ENCODE measurements at regions not wholly inside any gene's neighbourhood (a gene's known extent, or its start where the extent isn't known, plus 50 kb on each side); places are given as distances from the start of the nearest gene placed in this dataset.

GRCh38 chr13:65454403-65454802 lies 1775.7 kb downstream of the PCDH9 start:
- no peak for DNase-seq (ENCODE audit: low read depth, low spot score)
- ChIA-PET CTCF (no interaction called here), POLR2A (no interaction called here)

DNA sequence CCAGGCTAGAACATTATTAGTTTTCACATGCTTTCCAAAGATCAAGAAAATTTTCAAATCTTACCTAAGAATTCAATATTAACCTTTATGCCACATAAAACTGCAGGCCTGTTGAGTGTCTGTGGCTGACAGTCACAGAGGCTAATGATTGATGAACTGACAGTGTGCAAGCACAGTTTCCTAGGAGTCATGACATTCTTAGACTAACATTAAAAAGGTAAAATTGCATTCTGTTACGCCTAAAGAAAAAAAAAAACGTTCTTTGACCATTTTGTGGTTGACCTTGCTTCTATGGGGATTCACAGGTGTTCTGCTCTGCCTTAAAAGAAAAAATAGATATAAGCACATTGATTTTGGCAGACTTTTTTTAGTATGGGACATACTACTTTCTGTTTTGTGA lies 1776.2 kb downstream of the PCDH9 start:
- Histone ChIP-seq H3K27ac (ENCODE audit: low read depth, low read length) (no peak overlapping the region), H3K27me3 (ENCODE audit: control insufficient read depth, insufficient read depth, low read length) (no peaks in the 10 kb centered on the region), H3K4me3 (ENCODE audit: low read depth, low read length) (no peak overlapping the region), H3K9me3 (ENCODE audit: control insufficient read depth, insufficient read depth, low read length) (no peaks in the 10 kb centered on the region)
- ChIA-PET POLR2A (no interaction called here), CTCF (no interaction called here)
- TF ChIP-seq, protein P1, sequence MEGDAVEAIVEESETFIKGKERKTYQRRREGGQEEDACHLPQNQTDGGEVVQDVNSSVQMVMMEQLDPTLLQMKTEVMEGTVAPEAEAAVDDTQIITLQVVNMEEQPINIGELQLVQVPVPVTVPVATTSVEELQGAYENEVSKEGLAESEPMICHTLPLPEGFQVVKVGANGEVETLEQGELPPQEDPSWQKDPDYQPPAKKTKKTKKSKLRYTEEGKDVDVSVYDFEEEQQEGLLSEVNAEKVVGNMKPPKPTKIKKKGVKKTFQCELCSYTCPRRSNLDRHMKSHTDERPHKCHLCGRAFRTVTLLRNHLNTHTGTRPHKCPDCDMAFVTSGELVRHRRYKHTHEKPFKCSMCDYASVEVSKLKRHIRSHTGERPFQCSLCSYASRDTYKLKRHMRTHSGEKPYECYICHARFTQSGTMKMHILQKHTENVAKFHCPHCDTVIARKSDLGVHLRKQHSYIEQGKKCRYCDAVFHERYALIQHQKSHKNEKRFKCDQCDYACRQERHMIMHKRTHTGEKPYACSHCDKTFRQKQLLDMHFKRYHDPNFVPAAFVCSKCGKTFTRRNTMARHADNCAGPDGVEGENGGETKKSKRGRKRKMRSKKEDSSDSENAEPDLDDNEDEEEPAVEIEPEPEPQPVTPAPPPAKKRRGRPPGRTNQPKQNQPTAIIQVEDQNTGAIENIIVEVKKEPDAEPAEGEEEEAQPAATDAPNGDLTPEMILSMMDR (IDR thresholded peaks at IDR 0.05; ENCODE audit: low read depth, low read length) = no peak
- DNase-seq (ENCODE audit: low read depth, low spot score) = no peak

More at GRCh38 chr13:65454403-65454802, 1775.7 kb downstream of the PCDH9 start:
- TF ChIP-seq, protein P1 (IDR thresholded peaks at IDR 0.05; ENCODE audit: low read depth, low read length) = no peak
- H3K9me3 ChIP-seq (ENCODE audit: control insufficient read depth, insufficient read depth, low read length) = no peaks in the 10 kb centered on the region
- H3K4me3 ChIP-seq (ENCODE audit: low read depth, low read length) = no peak overlapping the region
- no peak overlapping the region for H3K27ac ChIP-seq (ENCODE audit: low read depth, low read length)
- no peaks in the 10 kb centered on the region for H3K27me3 ChIP-seq (ENCODE audit: control insufficient read depth, insufficient read depth, low read length)

- ChIA-PET CTCF (no interaction called here), POLR2A (no interaction called here)
- TF ChIP-seq, protein P1 (IDR thresholded peaks at IDR 0.05; ENCODE audit: low read depth, low read length) = no peak
- no peaks in the 10 kb centered on the region for H3K9me3 ChIP-seq (ENCODE audit: control insufficient read depth, insufficient read depth, low read length)
- H3K27ac ChIP-seq (ENCODE audit: low read depth, low read length) = no peak overlapping the region
- no peak for DNase-seq (ENCODE audit: low read depth, low spot score)
- H3K27me3 ChIP-seq (ENCODE audit: control insufficient read depth, insufficient read depth, low read length) = no peaks in the 10 kb centered on the region
- H3K4me3 ChIP-seq (ENCODE audit: low read depth, low read length) = no peak overlapping the region
These were observed 1784.8 kb downstream of the PCDH9 start for GRCh38 chr13:65445340-65445739.

DNA sequence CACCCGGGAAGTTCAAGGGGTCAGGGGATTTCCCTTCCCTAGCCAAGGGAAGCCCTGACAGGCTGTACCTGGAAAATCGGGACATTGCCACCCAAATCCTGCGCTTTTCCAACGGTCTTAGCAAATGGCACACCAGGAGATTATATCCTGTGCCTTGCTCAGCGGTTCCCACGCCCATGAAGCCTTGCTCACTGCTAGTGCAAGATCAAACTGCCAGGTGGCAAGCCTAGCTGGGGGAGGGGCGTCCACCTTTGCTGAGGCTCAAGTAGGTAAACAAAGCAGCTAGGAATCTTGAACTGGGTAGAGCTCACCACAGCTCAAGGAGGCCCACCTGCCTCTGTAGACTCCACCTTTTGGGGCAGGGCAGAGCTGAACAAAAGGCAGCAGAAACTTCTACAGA lies 1794.5 kb downstream of the PCDH9 start:
- CTCF ChIA-PET = no interaction called here
- H3K9me3 ChIP-seq (ENCODE audit: control insufficient read depth, insufficient read depth, low read length) = peaks cover 8% of the 10 kb centered on the region; the same call in 1 of the 2 replicates
- POLR2A ChIA-PET = no interaction called here
- H3K4me3 ChIP-seq (ENCODE audit: low read depth, low read length) = no peak overlapping the region
- TF ChIP-seq, protein P1 (IDR thresholded peaks at IDR 0.05; ENCODE audit: low read depth, low read length) = no peak
- DNase-seq (ENCODE audit: low read depth, low spot score) = no peak
- H3K27me3 ChIP-seq (ENCODE audit: control insufficient read depth, insufficient read depth, low read length) = no peaks in the 10 kb centered on the region
- no peak overlapping the region for H3K27ac ChIP-seq (ENCODE audit: low read depth, low read length)

DNA sequence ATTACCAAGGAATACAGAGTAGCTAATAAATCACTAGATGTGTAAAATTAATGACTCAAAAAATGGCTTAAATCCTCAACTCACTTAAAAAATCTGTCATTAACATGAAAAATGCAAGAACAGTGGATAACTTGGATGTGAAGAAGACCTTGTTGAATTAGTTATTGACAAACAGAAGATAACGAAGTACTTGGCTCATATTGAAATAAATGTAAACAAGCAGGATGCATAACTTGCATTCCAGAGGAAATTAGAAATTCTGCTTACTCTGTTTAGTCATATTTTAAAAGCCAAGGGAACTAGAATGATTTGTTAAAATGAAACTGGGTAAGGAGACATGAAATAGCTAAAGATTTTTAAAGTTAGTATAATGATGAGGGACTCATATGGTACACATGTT lies 1812.2 kb downstream of the PCDH9 start:
- TF ChIP-seq, protein P1 (IDR thresholded peaks at IDR 0.05; ENCODE audit: low read depth, low read length) = no peak
- H3K27ac ChIP-seq (ENCODE audit: low read depth, low read length) = no peak overlapping the region
- DNase-seq (ENCODE audit: low read depth, low spot score) = no peak
- H3K9me3 ChIP-seq (ENCODE audit: control insufficient read depth, insufficient read depth, low read length) = no peaks in the 10 kb centered on the region
- POLR2A ChIA-PET = no interaction called here
- H3K27me3 ChIP-seq (ENCODE audit: control insufficient read depth, insufficient read depth, low read length) = no peaks in the 10 kb centered on the region
- CTCF ChIA-PET = no interaction called here
- H3K4me3 ChIP-seq (ENCODE audit: low read depth, low read length) = no peak overlapping the region

Data from AG04450 (cell line).